Heart right ventricle (tissue), 16 donors: ENCODE measurements at regions not wholly inside any gene's neighbourhood (a gene's known extent, or its start where the extent isn't known, plus 50 kb on each side); places are given as distances from the start of the nearest gene placed in this dataset.

Experiments used
- ATAC-seq, 8 donors: fragments of 200-7000 bp; cut with Tn5 transposase; one replicate each; pipeline ENCODE4 v1.9.1; 2020; ENCODE audit warnings: mild to moderate bottlenecking in 8 of 8, moderate library complexity in 8 of 8, moderate number of reproducible peaks in 1 of 8
- DNase-seq, 2 donors: peaks; one replicate each; pipeline ENCODE4 v3.0.0-alpha.2; 2020
- H3K27ac ChIP-seq, 10 donors: fragments of 200-600 bp; sonication (generic) in 2 of 10; one replicate each; pipeline versions ENCODE4 v1.5.0 to v1.8.0; 2020 to 2022; ENCODE audit warnings: mild to moderate bottlenecking in 3 of 10
- H3K27me3 ChIP-seq, 7 donors: fragments of 200-600 bp; one replicate each; pipeline ENCODE4 v1.8.0; 2021 to 2022; ENCODE audit warnings: mild to moderate bottlenecking in 2 of 7
- H3K36me3 ChIP-seq, 9 donors: fragments of 200-600 bp; sonication (generic) in 1 of 9; one replicate each; pipeline versions ENCODE4 v1.5.0 to v1.8.0; 2020 to 2022; ENCODE audit warnings: mild to moderate bottlenecking in 2 of 9
- H3K4me1 ChIP-seq, 9 donors: fragments of 200-600 bp; sonication (generic) in 1 of 9; one replicate each; pipeline versions ENCODE4 v1.5.0 to v1.8.0; 2020 to 2022; ENCODE audit warnings: mild to moderate bottlenecking in 4 of 9
- H3K4me3 ChIP-seq, 10 donors: fragments of 200-600 bp; sonication (generic) in 2 of 10; one replicate each; pipeline versions ENCODE4 v1.5.0 to v1.8.0; 2020 to 2022; ENCODE audit warnings: mild to moderate bottlenecking in 7 of 10, moderate library complexity in 2 of 10
- H3K9me3 ChIP-seq, 11 donors: fragments of 200-600 bp in 10 of 11; sonication (generic) in 2 of 11; one replicate each; pipeline versions ENCODE4 v1.5.0 to v1.8.0; 2013 to 2022; ENCODE audit warnings: mild to moderate bottlenecking in 2 of 11, control low read depth in 1 of 11, moderate library complexity in 1 of 11
- WGBS, 2 donors: extraction: QIAGEN DNeasy Blood & Tissue Kit; methylation state at CpG; one replicate each; pipeline ENCODE4 v1.1.7; 2013; ENCODE audit warnings: inconsistent platforms in 1 of 2; 5-methylcytosine and 5-hydroxymethylcytosine counted together
- intact Hi-C, 10 donors: fragments of 100-400 bp; cut with DNase I; formaldehyde crosslinking; loops; one replicate each; pipeline versions ENCODE4 v1.11.1 to v1.14.2; 2022
- TF ChIP-seq, protein P1 (sequence below), 9 donors: fragments of 200-600 bp; sonication (generic) in 2 of 9; IDR thresholded peaks; one replicate each; pipeline versions ENCODE4 v1.5.0 to v1.8.0; 2021 to 2022; ENCODE audit warnings: antibody characterized with exemption in 9 of 9, mild to moderate bottlenecking in 5 of 9, moderate library complexity in 1 of 9
- donor health status: Arrhythmogenic right ventricular cardiomyopathy.
- donor health status: ischemic (EF 13 %, LVEDD 7.1; RV severe dilation, severe dysfunction).
- donor health status: healthy with polysubstance abuse.
- donor health status: DM: no; HTN: yes; CAD: no.
- donor health status: DM: no; HTN: no; CAD: no.
- donor health status: ischemic (EF 25% LVEDD 6.9; RV normal size, moderate dysfunction).
- donor health status: ischemic (EF 25% LVEDD 5.7; RV mildly dilated, moderate dysfunction).
- donor health status: healthy.
- donor health status: DM: yes; HTN: yes; CAD: no.
- donor health status: Ischemic cardiomyopathy.
- donor health status: ischemic (EF 35%, LVEDD 5.7; RV mildly dilated, moderate dysfunction).
- donor health status: nonischemic (EF 11% LVEDD 7.7; RV severe dilation, severe dysfunction).
- donor health status: DM: yes; HTN: yes; CAD: no.
- donor health status: PGD.
- donor health status: ischemic (EF 29% LVEDD 5.4; RV normal size, mild dysfunction).
- donor health status: nonischemic (EF 23%, LVEDD 6.1; RV moderate dilation, normal function).

DNA sequence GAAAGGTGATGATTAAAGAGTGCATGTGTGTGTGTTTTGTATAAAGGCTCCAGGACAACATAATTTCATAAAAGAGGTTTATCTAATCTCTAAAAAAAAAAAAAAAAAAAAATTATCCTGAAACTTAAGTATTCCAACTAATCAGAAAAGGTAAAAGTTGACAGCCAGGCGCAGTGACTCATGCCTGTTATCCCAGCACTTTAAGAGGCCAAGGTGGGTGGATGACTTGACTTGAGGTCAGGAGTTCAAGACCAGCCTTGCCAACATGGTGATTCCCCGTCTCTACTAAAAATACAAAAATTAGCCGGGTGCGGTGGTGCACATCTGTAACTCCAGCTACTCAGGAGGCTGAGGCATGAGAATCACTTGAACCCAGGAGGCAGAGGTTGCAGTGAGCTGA is 632.7 kb upstream of the CHORDC1 start:
- DNase-seq (no peak), ATAC-seq (no peak)
- Histone ChIP-seq H3K36me3 (no peaks in the 10 kb centered on the region), H3K4me1 (no peaks in the 10 kb centered on the region), H3K4me3 (no peak overlapping the region), H3K27ac (no peak overlapping the region), H3K27me3 (no peaks in the 10 kb centered on the region), H3K9me3 (peaks cover 0 to 13% (median 0%) of the 10 kb centered on the region in 11 donors)
- WGBS, 2 donors, result 85 to 91% methylated on average over 4 of the region's 4 CpGs
- intact Hi-C loops, result no loop called here
- TF ChIP-seq, protein P1, sequence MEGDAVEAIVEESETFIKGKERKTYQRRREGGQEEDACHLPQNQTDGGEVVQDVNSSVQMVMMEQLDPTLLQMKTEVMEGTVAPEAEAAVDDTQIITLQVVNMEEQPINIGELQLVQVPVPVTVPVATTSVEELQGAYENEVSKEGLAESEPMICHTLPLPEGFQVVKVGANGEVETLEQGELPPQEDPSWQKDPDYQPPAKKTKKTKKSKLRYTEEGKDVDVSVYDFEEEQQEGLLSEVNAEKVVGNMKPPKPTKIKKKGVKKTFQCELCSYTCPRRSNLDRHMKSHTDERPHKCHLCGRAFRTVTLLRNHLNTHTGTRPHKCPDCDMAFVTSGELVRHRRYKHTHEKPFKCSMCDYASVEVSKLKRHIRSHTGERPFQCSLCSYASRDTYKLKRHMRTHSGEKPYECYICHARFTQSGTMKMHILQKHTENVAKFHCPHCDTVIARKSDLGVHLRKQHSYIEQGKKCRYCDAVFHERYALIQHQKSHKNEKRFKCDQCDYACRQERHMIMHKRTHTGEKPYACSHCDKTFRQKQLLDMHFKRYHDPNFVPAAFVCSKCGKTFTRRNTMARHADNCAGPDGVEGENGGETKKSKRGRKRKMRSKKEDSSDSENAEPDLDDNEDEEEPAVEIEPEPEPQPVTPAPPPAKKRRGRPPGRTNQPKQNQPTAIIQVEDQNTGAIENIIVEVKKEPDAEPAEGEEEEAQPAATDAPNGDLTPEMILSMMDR (IDR thresholded peaks at IDR 0.05), result no peak

DNA sequence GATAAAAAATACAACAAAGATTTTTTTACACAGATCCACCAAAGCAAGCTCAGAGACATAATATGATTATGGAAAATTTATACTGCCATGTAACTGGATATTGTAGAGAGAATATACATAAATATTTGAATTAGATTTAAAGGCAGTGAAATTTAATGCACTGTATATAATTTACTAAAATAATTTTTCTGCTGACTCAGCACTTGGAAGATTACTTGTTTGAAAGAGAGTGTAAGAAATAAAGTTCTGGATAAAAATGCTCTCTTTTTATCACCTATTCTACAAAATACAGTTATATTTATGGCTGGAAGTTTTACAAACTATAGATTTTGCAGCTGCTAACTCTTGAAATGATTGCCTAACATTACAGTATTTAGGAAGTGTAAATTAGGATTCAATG is 628.3 kb upstream of the CHORDC1 start:
- Histone ChIP-seq H3K27ac (no peak overlapping the region), H3K36me3 (no peaks in the 10 kb centered on the region), H3K4me1 (no peaks in the 10 kb centered on the region), H3K4me3 (no peak overlapping the region), H3K27me3 (no peaks in the 10 kb centered on the region), H3K9me3 (no peaks in the 10 kb centered on the region)
- no peak for ATAC-seq
- no peak for DNase-seq
- intact Hi-C loops, result no loop called here
- TF ChIP-seq, protein P1 (IDR thresholded peaks at IDR 0.05), result no peak

DNA sequence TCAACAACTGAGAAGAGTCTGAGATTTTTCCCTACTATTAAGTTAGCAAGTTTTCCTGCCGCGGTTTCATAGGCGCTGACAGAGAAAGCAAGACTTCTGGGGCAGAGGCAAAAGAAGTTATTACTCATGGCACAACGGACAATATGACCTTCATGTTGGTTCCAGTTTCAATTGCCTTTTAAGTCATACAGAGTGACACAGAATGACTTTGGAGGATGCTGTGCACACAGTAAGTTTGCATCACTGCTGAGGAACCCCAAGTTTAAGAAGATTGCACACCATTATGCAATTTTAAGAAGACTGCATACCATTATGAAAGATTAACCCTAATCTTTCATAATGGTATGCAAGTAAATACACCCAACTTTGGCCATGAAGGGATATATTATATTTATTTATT is 626.5 kb upstream of the CHORDC1 start:
- ATAC-seq (no peak), DNase-seq (no peak)
- H3K4me3 ChIP-seq, result no peak overlapping the region
- WGBS, 2 donors, result 90 to 93% methylated on average over 4 of the region's 4 CpGs
- no peaks in the 10 kb centered on the region for H3K9me3 ChIP-seq
- intact Hi-C loops, result no loop called here
- no peaks in the 10 kb centered on the region for H3K27me3 ChIP-seq
- no peaks in the 10 kb centered on the region for H3K36me3 ChIP-seq
- H3K4me1 ChIP-seq, result no peaks in the 10 kb centered on the region
- no peak overlapping the region for H3K27ac ChIP-seq
- TF ChIP-seq, protein P1 (IDR thresholded peaks at IDR 0.05), result no peak

DNA sequence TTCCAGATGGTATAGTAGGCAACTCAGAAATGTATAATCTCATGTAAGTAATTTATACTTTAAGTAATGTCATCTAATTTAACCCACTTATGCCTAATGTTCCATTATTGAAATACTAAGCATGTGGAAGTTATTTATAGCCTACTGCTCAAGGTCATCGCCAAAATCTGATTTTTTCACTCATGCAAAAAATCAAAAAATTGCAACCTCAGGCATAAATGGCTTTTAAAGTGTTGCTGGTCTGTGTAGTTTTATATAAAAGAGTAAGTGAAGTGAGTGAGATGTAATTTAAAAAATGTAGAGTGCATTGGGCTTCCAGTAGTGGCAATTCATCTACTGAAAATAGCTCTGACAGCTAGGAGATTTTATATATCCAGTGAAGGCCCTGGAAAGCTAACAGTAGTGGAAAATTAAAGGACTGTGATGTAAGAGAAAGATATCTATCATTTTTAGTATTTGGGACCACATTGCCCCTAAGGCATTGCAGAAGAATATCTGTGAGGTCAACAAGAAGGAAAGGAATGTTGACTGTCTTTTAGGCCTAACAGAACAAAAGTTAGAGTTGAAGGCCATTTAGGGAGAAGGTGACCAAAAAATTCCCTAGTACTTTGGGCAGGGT is 624.5 kb upstream of the CHORDC1 start:
- no peak overlapping the region for H3K4me3 ChIP-seq
- no peaks in the 10 kb centered on the region for H3K4me1 ChIP-seq
- no peaks in the 10 kb centered on the region for H3K36me3 ChIP-seq
- 75 to 76% methylated on average over 1 of the region's 1 CpG for WGBS, 2 donors
- TF ChIP-seq, protein P1 (IDR thresholded peaks at IDR 0.05), result no peak
- H3K9me3 ChIP-seq, result peaks cover 0 to 3% (median 0%) of the 10 kb centered on the region in 11 donors
- no peak for ATAC-seq
- H3K27ac ChIP-seq, result no peak overlapping the region
- DNase-seq, result no peak
- intact Hi-C loops, result no loop called here
- H3K27me3 ChIP-seq, result no peaks in the 10 kb centered on the region
